SU-DHL-6 (cell line): ENCODE measurements at regions not wholly inside any gene's neighbourhood (a gene's known extent, or its start where the extent isn't known, plus 50 kb on each side); places are given as distances from the start of the nearest gene placed in this dataset.

ENCODE experiments used
- H2AFZ ChIP-seq: fragments of 200-600 bp; sonication (generic); 2 replicates; pipeline ENCODE4 v1.6.1; 2014; ENCODE audit warnings: low read depth, mild to moderate bottlenecking, moderate library complexity, mixed read lengths, antibody characterized with exemption, low read length; ENCODE audit not compliant: severe bottlenecking
- H3F3A ChIP-seq: fragments of 200-600 bp; shearing (Covaris generic); 2 replicates; pipeline ENCODE4 v1.6.0; 2016; ENCODE audit warnings: antibody characterized with exemption, mild to moderate bottlenecking; ENCODE audit not compliant: insufficient read depth
- H3K27ac ChIP-seq: fragments of 200-600 bp; sonication (generic); 2 replicates; pipeline ENCODE4 v1.5.1; 2016; ENCODE audit warnings: low read depth, mild to moderate bottlenecking, low read length, moderate library complexity, mixed read lengths
- H3K27me3 ChIP-seq: fragments of 200-600 bp; sonication (generic), shearing (Covaris generic); 2 replicates; pipeline ENCODE4 v1.6.0; 2014; ENCODE audit warnings: mild to moderate bottlenecking, low read length
- H3K36me3 ChIP-seq: fragments of 200-600 bp; sonication (generic); 2 replicates; pipeline ENCODE4 v1.6.1; 2014; ENCODE audit warnings: mild to moderate bottlenecking, low read length, mixed read lengths
- H3K4me2 ChIP-seq: fragments of 300-600, 200-600 bp; shearing (Covaris generic), sonication (generic); 2 replicates; pipeline ENCODE4 v1.6.0; 2014; ENCODE audit warnings: low read length, low read depth, mild to moderate bottlenecking; ENCODE audit not compliant: poor library complexity, severe bottlenecking
- H3K4me3 ChIP-seq: fragments of 200-600 bp; sonication (generic); 2 replicates; pipeline ENCODE4 v1.5.1; 2014; ENCODE audit warnings: antibody characterized with exemption, low read length, mild to moderate bottlenecking, mixed read lengths; ENCODE audit not compliant: insufficient read depth, poor library complexity, severe bottlenecking
- H3K79me2 ChIP-seq: fragments of 200-600 bp; sonication (generic); 2 replicates; pipeline ENCODE4 v1.6.1; 2014; ENCODE audit warnings: mild to moderate bottlenecking, low read length, moderate library complexity; ENCODE audit not compliant: insufficient read depth
- H3K9ac ChIP-seq: fragments of 200-600 bp; sonication (generic); 2 replicates; pipeline ENCODE4 v1.7.0; 2014; ENCODE audit warnings: mild to moderate bottlenecking, low read length
- H3K9me2 ChIP-seq: fragments of 200-600 bp; sonication (generic); replicated peaks from 2 replicates; pipeline ENCODE4 v1.6.1; 2014; ENCODE audit warnings: low read length; ENCODE audit not compliant: insufficient read depth
- H3K9me3 ChIP-seq: fragments of 200-600 bp; sonication (generic); 2 replicates; pipeline ENCODE4 v1.6.1; 2014; ENCODE audit warnings: low read length, mixed read lengths; ENCODE audit not compliant: insufficient read depth
- H4K20me1 ChIP-seq: fragments of 200-600 bp; sonication (generic); 2 replicates; pipeline ENCODE4 v1.6.1; 2014; ENCODE audit warnings: low read depth, mild to moderate bottlenecking, antibody characterized with exemption, low read length, moderate library complexity, mixed read lengths
- EZH2phosphoT487 ChIP-seq: fragments of 200-600 bp; sonication (generic), shearing (Covaris generic); conservative IDR thresholded peaks from 2 replicates; pipeline ENCODE4 v1.6.1; 2018; ENCODE audit warnings: mild to moderate bottlenecking, antibody characterized with exemption, low read length, moderate library complexity, mixed read lengths
- TF ChIP-seq, protein P1 (sequence below): fragments of 200-600 bp; sonication (generic); IDR thresholded peaks from one replicate; pipeline ENCODE4 v1.5.1; 2017; ENCODE audit warnings: antibody characterized with exemption, mild to moderate bottlenecking, low read length, moderate library complexity; ENCODE audit not compliant: insufficient read depth, poor library complexity, severe bottlenecking

GRCh38 chr5:5756762-5757161, 334.3 kb downstream of the ICE1 start:
- Histone ChIP-seq H3K4me3 (no peak overlapping the region), H3K79me2 (no peaks in the 10 kb centered on the region), H4K20me1 (no peaks in the 10 kb centered on the region), H3K4me2 (peak overlapping the region; percentile 52), H3F3A (peaks cover 24% of the 10 kb centered on the region), H3K27ac (peak overlapping the region; percentile 71; the same call in 1 of the 2 replicates), H3K9me2 (no peaks in the 10 kb centered on the region), H3K27me3 (no peaks in the 10 kb centered on the region), H2AFZ (no peak overlapping the region), H3K36me3 (no peaks in the 10 kb centered on the region), H3K9ac (0 out of 2 replicates have a peak overlapping the region, but pooled peaks have one; percentile 17), H3K9me3 (no peaks in the 10 kb centered on the region)
- TF ChIP-seq, protein P1, sequence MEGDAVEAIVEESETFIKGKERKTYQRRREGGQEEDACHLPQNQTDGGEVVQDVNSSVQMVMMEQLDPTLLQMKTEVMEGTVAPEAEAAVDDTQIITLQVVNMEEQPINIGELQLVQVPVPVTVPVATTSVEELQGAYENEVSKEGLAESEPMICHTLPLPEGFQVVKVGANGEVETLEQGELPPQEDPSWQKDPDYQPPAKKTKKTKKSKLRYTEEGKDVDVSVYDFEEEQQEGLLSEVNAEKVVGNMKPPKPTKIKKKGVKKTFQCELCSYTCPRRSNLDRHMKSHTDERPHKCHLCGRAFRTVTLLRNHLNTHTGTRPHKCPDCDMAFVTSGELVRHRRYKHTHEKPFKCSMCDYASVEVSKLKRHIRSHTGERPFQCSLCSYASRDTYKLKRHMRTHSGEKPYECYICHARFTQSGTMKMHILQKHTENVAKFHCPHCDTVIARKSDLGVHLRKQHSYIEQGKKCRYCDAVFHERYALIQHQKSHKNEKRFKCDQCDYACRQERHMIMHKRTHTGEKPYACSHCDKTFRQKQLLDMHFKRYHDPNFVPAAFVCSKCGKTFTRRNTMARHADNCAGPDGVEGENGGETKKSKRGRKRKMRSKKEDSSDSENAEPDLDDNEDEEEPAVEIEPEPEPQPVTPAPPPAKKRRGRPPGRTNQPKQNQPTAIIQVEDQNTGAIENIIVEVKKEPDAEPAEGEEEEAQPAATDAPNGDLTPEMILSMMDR, result no peak
- no peak for TF ChIP-seq EZH2phosphoT487

DNA sequence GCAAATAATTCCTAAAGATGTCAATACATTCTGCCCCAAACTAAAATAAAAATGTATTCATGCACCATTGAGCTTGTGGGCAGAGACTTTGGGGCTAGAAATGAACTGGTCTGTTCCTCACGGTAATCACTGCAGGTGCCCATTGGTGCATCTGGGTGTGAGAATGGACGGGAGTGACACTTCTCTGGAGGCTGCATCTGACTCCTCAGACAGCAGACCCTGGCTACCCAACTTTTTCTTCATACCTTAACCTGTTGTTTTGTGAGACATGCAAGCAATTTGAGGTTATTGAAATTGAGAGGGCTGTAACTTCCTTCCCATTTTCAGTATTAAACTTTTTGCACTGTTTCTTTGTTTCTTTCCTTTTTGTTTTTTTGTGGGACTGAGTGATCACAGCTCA, 333.4 kb downstream of the ICE1 start:
- Histone ChIP-seq H3K27ac (peak overlapping the region; percentile 71), H2AFZ (no peak overlapping the region), H3K36me3 (no peaks in the 10 kb centered on the region), H3K4me3 (peak overlapping the region; percentile 11), H3K9me3 (no peaks in the 10 kb centered on the region), H3K9me2 (no peaks in the 10 kb centered on the region), H3K27me3 (no peaks in the 10 kb centered on the region), H3K9ac (peak overlapping the region; percentile 17; the same call in 1 of the 2 replicates), H3K4me2 (peak overlapping the region; percentile 52), H3F3A (peaks cover 25% of the 10 kb centered on the region), H4K20me1 (no peaks in the 10 kb centered on the region), H3K79me2 (no peaks in the 10 kb centered on the region)
- TF ChIP-seq, protein P1, result no peak
- TF ChIP-seq EZH2phosphoT487, result no peak

GRCh38 chr5:5752844-5753243, 330.4 kb downstream of the ICE1 start:
- TF ChIP-seq, protein P1, result no peak
- TF ChIP-seq EZH2phosphoT487, result no peak
- Histone ChIP-seq H3K27ac (peak overlapping the region; percentile 88), H3K9me3 (no peaks in the 10 kb centered on the region), H3K4me3 (peak overlapping the region; percentile 26), H3K9me2 (no peaks in the 10 kb centered on the region), H3K36me3 (no peaks in the 10 kb centered on the region), H3K9ac (peak overlapping the region; percentile 14), H4K20me1 (no peaks in the 10 kb centered on the region), H3K4me2 (peak overlapping the region; percentile 63), H3K79me2 (no peaks in the 10 kb centered on the region), H2AFZ (no peak overlapping the region), H3K27me3 (no peaks in the 10 kb centered on the region), H3F3A (peaks cover 28% of the 10 kb centered on the region)

DNA sequence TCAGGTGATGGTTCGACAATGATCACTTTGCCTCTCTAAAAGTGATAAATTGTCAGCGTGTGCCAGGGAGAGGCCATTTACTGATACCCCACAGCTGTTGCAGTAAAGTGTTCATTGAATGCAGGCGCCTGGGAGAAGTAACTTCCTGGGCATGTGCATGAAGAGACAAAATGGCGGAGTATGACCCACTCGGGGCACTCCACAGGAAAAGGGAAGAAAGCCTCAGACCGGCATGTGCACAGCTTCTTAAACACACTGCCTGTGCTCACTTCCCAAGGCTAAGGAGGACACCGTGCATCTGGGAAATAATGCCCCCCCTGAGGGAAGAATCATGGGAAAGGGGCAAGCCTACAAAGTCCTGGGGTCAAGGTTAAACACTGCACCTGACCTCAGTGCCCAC, 329.5 kb downstream of the ICE1 start:
- H3K9ac ChIP-seq, result peak overlapping the region; percentile 14; the same call in 1 of the 2 replicates
- peak overlapping the region; percentile 26 for H3K4me3 ChIP-seq
- TF ChIP-seq, protein P1, result no peak
- TF ChIP-seq EZH2phosphoT487, result no peak
- peaks cover 28% of the 10 kb centered on the region for H3F3A ChIP-seq
- no peaks in the 10 kb centered on the region for H3K79me2 ChIP-seq
- no peaks in the 10 kb centered on the region for H3K9me2 ChIP-seq
- peak overlapping the region; percentile 88 for H3K27ac ChIP-seq
- H3K9me3 ChIP-seq, result no peaks in the 10 kb centered on the region
- no peaks in the 10 kb centered on the region for H3K36me3 ChIP-seq
- peak overlapping the region; percentile 63 for H3K4me2 ChIP-seq
- no peak overlapping the region for H2AFZ ChIP-seq
- H3K27me3 ChIP-seq, result no peaks in the 10 kb centered on the region
- H4K20me1 ChIP-seq, result no peaks in the 10 kb centered on the region
